Lower leg skin (tissue), 4 donors: ENCODE measurements at regions not wholly inside any gene's neighbourhood (a gene's known extent, or its start where the extent isn't known, plus 50 kb on each side); places are given as distances from the start of the nearest gene placed in this dataset.
"Not testable (repeated sequence)": the region's sequence is repeated elsewhere in the genome, so short reads cannot be mapped to it uniquely, and the experiment has no call there.

Experiments
- DNase-seq, 2 donors: peaks; one replicate each; pipeline ENCODE4 v3.0.0-alpha.2; 2019; ENCODE audit warnings: low spot score in 2 of 2
- H3K4me3 ChIP-seq: fragments of 200-600 bp; sonication (generic); 2 replicates; pipeline ENCODE4 v1.5.1; 2017; ENCODE audit warnings: mild to moderate bottlenecking, low read depth; ENCODE audit not compliant: poor library complexity, severe bottlenecking
- POLR2A ChIP-seq, 2 donors: fragments of 450-650 bp; IDR thresholded peaks; one replicate each; pipeline ENCODE4 v1.6.1; 2016 to 2017; ENCODE audit warnings: antibody characterized with exemption in 2 of 2, mild to moderate bottlenecking in 1 of 2, moderate library complexity in 1 of 2
- WGBS, 2 donors: methylation state at CpG; one replicate each; pipeline ENCODE4 v1.1.5; 2018; 5-methylcytosine and 5-hydroxymethylcytosine counted together
- intact Hi-C: fragments of 100-400 bp; cut with DNase I; formaldehyde crosslinking; loops from one replicate; pipeline ENCODE4 v1.15.0; 2023; ENCODE audit warnings: low total_unique reads
- TF ChIP-seq, protein P1 (sequence below), 3 donors: fragments of 450-650 bp; IDR thresholded peaks; one replicate each; pipeline ENCODE4 v1.5.1; 2016; ENCODE audit warnings: antibody characterized with exemption in 3 of 3, mild to moderate bottlenecking in 3 of 3, moderate library complexity in 2 of 3

DNA sequence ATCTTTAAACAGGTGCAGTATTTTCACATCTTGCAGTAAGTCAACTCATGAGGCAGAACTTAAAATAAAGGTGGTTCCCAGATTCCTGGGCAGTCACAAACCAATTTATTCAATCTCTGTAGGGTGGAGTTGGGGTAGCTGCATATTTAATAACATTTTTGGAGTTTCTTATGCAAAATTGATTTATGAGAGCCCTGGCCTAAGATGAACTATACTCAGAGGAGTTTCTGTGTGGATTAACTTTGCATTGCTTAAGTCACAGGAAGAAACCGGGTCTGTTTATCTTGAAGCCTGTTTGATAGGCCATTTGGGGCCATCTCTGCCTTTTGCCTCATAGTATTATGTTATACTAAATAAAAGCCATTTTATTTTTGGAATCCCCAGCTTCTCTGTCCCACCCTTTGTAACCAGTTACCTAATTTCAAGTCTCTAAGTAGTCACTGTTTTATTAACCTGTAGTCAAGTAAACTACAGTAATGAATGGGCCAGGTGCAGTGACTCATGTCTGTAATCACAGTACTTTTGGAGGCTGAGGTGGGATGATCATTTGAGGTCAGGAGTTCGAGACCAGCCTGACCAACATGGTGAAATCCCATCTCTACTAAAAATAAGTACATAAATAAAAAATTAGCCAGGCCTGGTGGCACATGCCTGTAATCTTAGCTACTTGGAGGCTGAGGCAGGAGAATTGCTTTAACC lies 104.4 kb upstream of the FAM3C start:
- intact Hi-C loops, result no loop called here
- no peak for DNase-seq
- TF ChIP-seq, protein P1, sequence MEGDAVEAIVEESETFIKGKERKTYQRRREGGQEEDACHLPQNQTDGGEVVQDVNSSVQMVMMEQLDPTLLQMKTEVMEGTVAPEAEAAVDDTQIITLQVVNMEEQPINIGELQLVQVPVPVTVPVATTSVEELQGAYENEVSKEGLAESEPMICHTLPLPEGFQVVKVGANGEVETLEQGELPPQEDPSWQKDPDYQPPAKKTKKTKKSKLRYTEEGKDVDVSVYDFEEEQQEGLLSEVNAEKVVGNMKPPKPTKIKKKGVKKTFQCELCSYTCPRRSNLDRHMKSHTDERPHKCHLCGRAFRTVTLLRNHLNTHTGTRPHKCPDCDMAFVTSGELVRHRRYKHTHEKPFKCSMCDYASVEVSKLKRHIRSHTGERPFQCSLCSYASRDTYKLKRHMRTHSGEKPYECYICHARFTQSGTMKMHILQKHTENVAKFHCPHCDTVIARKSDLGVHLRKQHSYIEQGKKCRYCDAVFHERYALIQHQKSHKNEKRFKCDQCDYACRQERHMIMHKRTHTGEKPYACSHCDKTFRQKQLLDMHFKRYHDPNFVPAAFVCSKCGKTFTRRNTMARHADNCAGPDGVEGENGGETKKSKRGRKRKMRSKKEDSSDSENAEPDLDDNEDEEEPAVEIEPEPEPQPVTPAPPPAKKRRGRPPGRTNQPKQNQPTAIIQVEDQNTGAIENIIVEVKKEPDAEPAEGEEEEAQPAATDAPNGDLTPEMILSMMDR (IDR thresholded peaks at IDR 0.05), result no peak
- no peak for TF ChIP-seq POLR2A (IDR thresholded peaks at IDR 0.05)
- WGBS, 2 donors, result 72 to 76% methylated on average over 2 of the region's 2 CpGs
- no peak overlapping the region for H3K4me3 ChIP-seq

DNA sequence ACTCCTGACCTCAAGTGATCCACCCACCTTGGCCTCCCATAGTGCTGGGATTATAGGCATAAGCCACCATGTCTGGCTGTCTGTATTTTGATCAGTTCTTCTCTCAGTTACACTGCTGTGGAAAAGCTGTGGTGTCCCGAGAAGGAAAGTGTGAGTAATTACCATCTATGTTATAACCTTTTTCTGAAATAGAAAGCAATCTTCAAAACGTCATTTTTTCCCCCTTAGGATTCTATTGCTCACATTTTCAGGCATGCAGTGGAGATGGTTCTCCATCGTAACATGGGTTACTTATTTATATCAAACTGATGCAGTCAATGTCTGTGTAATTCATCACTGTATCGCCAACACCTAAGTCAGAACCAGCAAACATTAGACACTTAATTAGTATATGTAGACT lies 103.5 kb upstream of the FAM3C start:
- intact Hi-C loops, result no loop called here
- WGBS, 2 donors, result 84 to 91% methylated on average over 4 of the region's 4 CpGs
- TF ChIP-seq POLR2A (IDR thresholded peaks at IDR 0.05), result no peak
- TF ChIP-seq, protein P1 (IDR thresholded peaks at IDR 0.05), result no peak
- DNase-seq, result no peak
- no peak overlapping the region for H3K4me3 ChIP-seq

DNA sequence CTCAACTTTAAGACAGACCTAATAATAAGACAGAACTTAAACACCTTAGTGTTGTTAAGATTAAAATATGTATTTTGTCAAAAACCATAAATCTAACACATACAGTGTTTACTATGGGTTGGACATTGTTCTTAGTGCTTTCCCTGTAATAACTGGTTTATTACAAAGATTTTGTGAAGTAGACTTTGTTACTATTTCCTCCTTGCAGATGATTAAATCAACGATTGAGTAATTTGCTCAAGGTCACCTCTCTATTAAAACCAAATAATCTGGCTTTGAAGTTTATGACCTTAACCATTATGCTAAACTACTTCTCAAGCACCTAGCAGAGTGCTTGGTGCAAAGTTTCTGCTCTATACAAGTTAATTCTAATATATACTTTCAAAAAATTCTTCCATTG lies 102.7 kb upstream of the FAM3C start:
- intact Hi-C loops, result no loop called here
- no peak for DNase-seq
- TF ChIP-seq, protein P1 (IDR thresholded peaks at IDR 0.05), result no peak
- no peak for TF ChIP-seq POLR2A (IDR thresholded peaks at IDR 0.05)
- H3K4me3 ChIP-seq, result no peak overlapping the region
- WGBS, 2 donors, result 65 to 67% methylated on average over 1 of the region's 1 CpG

DNA sequence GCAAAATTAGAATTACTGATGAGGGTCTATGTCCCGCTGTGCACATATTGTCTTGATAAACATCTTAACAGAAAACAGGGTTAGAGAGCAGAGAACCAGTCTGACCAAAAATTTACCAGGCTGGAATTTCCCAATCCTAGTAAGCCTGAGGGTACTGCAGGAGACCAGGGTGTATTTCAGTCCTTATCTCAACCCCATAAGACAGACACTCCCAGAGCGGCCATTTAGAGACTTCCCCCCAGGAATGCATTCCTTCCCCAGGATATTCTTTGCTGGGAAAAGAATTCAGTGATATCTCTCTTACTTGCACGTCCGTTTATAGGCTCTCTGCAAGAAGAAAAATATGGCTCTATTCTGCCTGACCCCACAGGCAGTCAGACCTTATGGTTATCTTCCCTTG lies 101.4 kb upstream of the FAM3C start:
- DNase-seq, intact Hi-C loops, H3K4me3 ChIP-seq: not testable (repeated sequence)
- 74 to 82% methylated on average over 4 of the region's 4 CpGs for WGBS, 2 donors

DNA sequence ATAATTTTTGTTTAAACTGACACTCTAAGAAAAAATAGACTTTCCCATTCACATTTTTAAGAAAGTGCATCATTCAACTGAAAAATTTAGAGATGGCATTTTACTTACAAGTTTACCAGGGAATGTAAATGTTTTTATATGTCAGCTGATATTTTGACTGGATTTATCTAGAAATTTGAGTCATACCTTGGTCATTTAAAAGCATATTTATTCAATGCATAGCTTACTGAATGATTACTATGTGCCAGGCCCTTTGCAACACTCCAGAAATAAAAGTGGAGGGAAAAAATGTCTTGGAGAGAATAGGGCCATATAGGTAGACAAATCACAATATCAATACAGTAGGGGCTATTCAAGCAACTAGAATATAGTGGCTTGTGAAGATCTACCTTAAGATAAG lies 98.4 kb upstream of the FAM3C start:
- no peak for DNase-seq
- TF ChIP-seq POLR2A (IDR thresholded peaks at IDR 0.05), result no peak
- TF ChIP-seq, protein P1 (IDR thresholded peaks at IDR 0.05), result no peak
- H3K4me3 ChIP-seq, result no peak overlapping the region
- intact Hi-C loops, result no loop called here

DNA sequence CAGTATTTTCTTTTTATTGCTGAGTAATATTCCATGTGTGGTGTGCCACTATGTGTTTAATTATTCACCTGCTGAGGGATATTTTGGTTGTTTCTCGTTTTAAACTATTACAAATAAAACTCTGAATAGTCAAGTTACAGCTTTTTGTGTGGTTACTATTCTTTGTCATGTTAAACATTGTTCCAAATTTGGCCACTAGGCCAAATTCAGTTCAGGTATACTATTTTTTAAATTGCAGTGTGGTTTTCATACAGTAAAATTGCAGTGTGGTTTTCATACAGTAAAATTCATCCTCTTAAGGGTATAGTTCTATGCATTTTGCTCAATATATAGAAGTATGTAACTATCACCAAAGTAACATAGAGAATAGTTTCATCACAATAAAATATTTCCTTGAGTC lies 97.4 kb upstream of the FAM3C start:
- intact Hi-C loops, result no loop called here
- no peak for DNase-seq

More for the DNA sequence above, 97.4 kb upstream of the FAM3C start:
- TF ChIP-seq, protein P1 (IDR thresholded peaks at IDR 0.05), result no peak
- no peak for TF ChIP-seq POLR2A (IDR thresholded peaks at IDR 0.05)
- 47 to 71% methylated on average over 1 of the region's 1 CpG for WGBS, 2 donors
- no peak overlapping the region for H3K4me3 ChIP-seq
